ENCODE measurements at regions not wholly inside any gene's neighbourhood (a gene's known extent, or its start where the extent isn't known, plus 50 kb on each side); places are given as distances from the start of the nearest gene placed in this dataset.
"Not testable (repeated sequence)": the region's sequence is repeated elsewhere in the genome, so short reads cannot be mapped to it uniquely, and the experiment has no call there.

GRCh38 chr3:75332090-75332489, 332.0 kb upstream of the FRG2C start:
- TF ChIP-seq ARNTL (CRISPR knock-in tag; IDR thresholded peaks at IDR 0.05; ENCODE audit: borderline replicate concordance, low read depth); GLIS3 (CRISPR knock-in tag; IDR thresholded peaks at IDR 0.05); ZNF70 (CRISPR knock-in tag; IDR thresholded peaks at IDR 0.05); RARB (CRISPR knock-in tag; IDR thresholded peaks at IDR 0.05); ZNF8 (CRISPR knock-in tag; IDR thresholded peaks at IDR 0.05); PPARA (CRISPR knock-in tag; IDR thresholded peaks at IDR 0.05; ENCODE audit: borderline replicate concordance); POU6F1 (CRISPR knock-in tag; IDR thresholded peaks at IDR 0.05; ENCODE audit: borderline replicate concordance, low read depth); ZFP30 (CRISPR knock-in tag; IDR thresholded peaks at IDR 0.05); ZNF565 (CRISPR knock-in tag; conservative IDR thresholded peaks at IDR 0.05; ENCODE audit: low read depth); TCF4 (CRISPR knock-in tag; IDR thresholded peaks at IDR 0.05; ENCODE audit: borderline replicate concordance): not testable (repeated sequence)
- TF ChIP-seq, protein P1, sequence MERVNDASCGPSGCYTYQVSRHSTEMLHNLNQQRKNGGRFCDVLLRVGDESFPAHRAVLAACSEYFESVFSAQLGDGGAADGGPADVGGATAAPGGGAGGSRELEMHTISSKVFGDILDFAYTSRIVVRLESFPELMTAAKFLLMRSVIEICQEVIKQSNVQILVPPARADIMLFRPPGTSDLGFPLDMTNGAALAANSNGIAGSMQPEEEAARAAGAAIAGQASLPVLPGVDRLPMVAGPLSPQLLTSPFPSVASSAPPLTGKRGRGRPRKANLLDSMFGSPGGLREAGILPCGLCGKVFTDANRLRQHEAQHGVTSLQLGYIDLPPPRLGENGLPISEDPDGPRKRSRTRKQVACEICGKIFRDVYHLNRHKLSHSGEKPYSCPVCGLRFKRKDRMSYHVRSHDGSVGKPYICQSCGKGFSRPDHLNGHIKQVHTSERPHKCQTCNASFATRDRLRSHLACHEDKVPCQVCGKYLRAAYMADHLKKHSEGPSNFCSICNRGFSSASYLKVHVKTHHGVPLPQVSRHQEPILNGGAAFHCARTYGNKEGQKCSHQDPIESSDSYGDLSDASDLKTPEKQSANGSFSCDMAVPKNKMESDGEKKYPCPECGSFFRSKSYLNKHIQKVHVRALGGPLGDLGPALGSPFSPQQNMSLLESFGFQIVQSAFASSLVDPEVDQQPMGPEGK (CRISPR knock-in tag; IDR thresholded peaks at IDR 0.05; ENCODE audit: borderline replicate concordance): not testable (repeated sequence)
- TF ChIP-seq, protein P2, sequence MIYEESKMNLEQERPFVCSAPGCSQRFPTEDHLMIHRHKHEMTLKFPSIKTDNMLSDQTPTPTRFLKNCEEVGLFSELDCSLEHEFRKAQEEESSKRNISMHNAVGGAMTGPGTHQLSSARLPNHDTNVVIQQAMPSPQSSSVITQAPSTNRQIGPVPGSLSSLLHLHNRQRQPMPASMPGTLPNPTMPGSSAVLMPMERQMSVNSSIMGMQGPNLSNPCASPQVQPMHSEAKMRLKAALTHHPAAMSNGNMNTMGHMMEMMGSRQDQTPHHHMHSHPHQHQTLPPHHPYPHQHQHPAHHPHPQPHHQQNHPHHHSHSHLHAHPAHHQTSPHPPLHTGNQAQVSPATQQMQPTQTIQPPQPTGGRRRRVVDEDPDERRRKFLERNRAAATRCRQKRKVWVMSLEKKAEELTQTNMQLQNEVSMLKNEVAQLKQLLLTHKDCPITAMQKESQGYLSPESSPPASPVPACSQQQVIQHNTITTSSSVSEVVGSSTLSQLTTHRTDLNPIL (CRISPR knock-in tag; IDR thresholded peaks at IDR 0.05; ENCODE audit: low read depth): not testable (repeated sequence)
- TF ChIP-seq, protein P3, sequence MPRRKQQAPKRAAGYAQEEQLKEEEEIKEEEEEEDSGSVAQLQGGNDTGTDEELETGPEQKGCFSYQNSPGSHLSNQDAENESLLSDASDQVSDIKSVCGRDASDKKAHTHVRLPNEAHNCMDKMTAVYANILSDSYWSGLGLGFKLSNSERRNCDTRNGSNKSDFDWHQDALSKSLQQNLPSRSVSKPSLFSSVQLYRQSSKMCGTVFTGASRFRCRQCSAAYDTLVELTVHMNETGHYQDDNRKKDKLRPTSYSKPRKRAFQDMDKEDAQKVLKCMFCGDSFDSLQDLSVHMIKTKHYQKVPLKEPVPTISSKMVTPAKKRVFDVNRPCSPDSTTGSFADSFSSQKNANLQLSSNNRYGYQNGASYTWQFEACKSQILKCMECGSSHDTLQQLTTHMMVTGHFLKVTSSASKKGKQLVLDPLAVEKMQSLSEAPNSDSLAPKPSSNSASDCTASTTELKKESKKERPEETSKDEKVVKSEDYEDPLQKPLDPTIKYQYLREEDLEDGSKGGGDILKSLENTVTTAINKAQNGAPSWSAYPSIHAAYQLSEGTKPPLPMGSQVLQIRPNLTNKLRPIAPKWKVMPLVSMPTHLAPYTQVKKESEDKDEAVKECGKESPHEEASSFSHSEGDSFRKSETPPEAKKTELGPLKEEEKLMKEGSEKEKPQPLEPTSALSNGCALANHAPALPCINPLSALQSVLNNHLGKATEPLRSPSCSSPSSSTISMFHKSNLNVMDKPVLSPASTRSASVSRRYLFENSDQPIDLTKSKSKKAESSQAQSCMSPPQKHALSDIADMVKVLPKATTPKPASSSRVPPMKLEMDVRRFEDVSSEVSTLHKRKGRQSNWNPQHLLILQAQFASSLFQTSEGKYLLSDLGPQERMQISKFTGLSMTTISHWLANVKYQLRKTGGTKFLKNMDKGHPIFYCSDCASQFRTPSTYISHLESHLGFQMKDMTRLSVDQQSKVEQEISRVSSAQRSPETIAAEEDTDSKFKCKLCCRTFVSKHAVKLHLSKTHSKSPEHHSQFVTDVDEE (CRISPR knock-in tag; IDR thresholded peaks at IDR 0.05): not testable (repeated sequence)

All from SK-N-SH treated with all-trans-retinoic acid at 6 μM for 48 hours (cell line).